ENCODE measurements at regions not wholly inside any gene's neighbourhood (a gene's known extent, or its start where the extent isn't known, plus 50 kb on each side); places are given as distances from the start of the nearest gene placed in this dataset.

GRCh38 chr6:98215531-98215930, 618.8 kb upstream of the POU3F2 start:
- DNase-seq: no peak

DNA sequence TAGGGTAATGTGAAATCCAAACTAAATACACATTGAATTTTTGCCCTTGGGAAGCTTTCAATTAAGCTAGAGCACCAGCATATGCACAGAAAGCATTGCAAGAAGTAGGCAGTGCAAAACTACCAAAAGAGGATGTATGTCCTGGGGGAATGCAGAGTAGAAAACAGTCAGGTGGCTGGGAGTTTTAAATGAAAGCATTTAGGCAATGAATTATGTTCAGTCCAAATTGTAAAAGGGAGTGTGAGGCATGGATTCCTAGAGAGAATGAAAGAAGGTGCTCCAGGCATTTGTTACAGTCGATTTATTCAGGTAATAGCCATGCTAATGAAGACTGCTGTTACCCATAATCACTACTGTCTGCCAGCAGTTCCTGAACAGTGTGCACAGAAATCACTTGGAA, 604.1 kb upstream of the POU3F2 start:
- no peak for DNase-seq

DNA sequence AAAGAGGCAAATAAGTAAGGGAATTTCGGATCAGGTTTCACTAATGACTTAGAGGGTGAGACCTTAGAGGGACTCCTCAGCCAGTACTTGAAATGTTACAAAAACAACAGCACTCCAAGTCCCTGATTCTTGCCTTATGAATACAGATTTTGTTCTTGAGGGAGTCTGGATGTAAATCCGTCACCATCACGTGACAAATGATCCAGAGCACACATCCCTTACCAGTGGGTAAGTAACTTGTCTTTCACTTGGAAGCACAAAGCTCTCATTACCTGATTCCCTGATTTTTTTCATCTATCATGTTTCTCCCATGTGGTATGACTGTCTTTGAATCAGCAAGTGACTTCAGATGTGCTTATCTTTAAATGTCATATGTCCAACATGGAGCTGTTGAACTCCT, 595.3 kb upstream of the POU3F2 start:
- no peak for DNase-seq

GRCh38 chr6:98241630-98242029, 592.7 kb upstream of the POU3F2 start:
- DNase-seq: no peak

DNA sequence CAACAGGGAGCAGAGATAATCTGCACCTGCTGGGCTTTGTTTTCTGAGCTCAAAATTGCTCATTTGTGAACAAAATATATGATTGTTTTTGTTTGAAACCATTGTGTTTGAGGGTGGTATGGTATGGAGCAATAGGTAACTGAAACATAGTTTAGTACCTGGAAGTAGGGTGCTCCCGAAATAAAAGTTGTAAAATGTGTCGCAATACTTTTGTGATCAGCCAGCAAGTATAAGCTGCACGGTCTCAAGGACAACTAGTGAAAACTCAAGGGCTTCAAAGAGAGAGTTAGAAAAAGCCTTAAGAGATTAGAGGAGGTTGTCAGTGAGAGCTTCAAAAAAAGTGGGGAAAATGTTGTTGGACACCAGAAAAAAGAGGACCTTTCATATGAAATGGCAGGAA, 579.8 kb upstream of the POU3F2 start:
- DNase-seq: no peak

DNA sequence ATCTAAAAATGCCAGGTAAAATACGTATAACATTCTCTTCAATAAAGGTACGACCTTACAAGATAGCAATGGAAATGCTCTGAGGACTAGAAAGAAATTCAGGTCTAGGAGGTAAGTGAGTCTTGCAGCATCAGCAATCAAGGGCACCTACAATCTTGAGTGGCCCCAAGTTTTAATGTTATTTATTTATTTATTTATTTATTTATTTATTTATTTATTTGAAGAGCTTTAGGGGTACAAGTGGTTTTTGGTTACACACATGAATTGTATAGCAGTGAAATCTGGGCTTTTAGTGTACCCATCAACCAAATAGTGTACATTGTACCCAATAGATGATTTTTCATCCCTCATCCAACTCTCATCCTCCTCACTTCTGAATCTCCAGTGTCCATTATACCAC, 574.0 kb upstream of the POU3F2 start:
- no peak for DNase-seq

- DNase-seq: no peak
Observed at GRCh38 chr6:98272060-98272459, 562.3 kb upstream of the POU3F2 start.

GRCh38 chr6:98274691-98275090, 559.7 kb upstream of the POU3F2 start:
- DNase-seq: no peak

- no peak for DNase-seq
Observed at GRCh38 chr6:98280492-98280891, 553.9 kb upstream of the POU3F2 start.

GRCh38 chr6:98286620-98287019, 547.8 kb upstream of the POU3F2 start:
- DNase-seq: no peak

- DNase-seq: no peak
Observed at GRCh38 chr6:98287876-98288275, 546.5 kb upstream of the POU3F2 start.

DNA sequence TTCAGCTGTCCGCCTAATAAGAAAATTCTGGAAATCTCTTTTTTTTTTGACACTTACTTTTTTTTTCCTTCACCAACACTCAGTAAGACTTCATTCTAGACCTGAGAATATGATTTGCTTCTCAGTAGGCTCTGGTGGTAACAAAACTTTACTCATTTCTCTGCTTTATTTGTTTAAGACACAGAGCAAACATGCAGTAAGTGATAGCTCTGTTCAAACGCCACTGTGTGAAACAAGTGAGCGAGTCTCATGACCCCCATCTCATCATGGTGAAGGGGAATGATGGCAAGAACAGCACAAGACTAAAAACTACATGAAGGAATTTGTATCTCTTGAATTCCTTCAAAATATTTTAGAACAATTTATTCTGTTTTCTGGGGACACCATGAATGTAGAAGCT, 541.6 kb upstream of the POU3F2 start:
- no peak for DNase-seq

- no peak for DNase-seq
Observed at GRCh38 chr6:98295515-98296175, 538.7 kb upstream of the POU3F2 start.

GRCh38 chr6:98308564-98308963, 525.8 kb upstream of the POU3F2 start:
- no peak for DNase-seq

- DNase-seq: no peak
Observed at GRCh38 chr6:98310443-98310842, 523.9 kb upstream of the POU3F2 start.

GRCh38 chr6:98323605-98324004, 510.8 kb upstream of the POU3F2 start:
- no peak for DNase-seq

GRCh38 chr6:98324446-98324845, 509.9 kb upstream of the POU3F2 start:
- DNase-seq: no peak

DNA sequence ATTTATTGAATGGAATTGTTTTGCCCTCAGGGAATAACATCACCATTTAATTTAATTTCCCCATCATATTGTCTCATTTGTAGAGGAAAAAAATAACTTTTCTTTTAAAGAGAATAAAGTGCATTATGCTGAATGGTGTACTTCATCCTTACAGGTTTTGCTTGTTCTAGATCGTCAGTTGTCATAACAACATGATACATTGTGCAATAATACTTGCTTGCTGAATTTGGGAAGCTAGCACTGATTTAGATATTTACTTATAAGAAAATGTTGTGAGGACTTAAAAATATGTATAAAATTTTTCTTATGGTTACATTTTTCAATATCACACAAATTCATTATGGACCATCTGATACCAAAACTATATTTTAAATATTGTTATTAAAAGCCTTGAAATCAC, 509.0 kb upstream of the POU3F2 start:
- no peak for DNase-seq

DNA sequence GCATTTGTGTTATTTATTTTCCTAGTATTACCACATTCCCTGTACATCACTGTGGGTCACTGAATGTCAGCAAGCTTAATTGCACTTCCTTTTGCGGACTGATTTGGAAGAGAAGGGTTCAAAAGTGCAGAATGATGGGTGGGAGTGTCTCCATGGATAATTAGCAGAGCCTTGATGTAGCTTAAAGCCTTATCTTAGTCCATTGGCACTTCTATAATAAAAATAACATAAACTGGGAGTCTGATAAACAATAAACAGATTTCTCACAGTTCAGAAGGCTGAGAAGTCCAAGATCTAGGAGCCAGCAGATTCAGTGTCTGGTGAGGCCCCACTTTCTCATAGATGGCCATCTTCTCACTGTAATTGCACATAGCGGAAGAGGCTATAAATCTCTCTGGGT, 501.1 kb upstream of the POU3F2 start:
- no peak for DNase-seq

GRCh38 chr6:98335594-98335993, 498.8 kb upstream of the POU3F2 start:
- no peak for DNase-seq

DNA sequence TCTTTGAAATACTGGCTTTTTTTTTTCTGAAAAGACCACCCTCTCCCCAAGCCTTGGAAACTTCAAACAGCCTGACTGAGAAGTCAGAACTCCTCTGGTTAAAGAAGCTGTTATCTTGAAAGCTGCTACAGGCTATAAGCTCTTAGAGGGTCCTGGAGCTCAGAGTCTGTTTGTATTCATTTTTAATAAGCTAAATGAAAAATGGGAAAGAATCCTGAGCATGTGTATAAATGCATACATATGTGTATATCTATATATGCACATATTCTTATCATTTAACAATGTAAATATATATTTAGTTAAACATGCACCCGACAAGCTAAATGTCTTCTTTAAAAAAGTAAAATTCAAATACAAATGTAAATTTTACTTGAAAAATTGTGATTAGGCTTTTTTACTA, 494.9 kb upstream of the POU3F2 start:
- no peak for DNase-seq

DNA sequence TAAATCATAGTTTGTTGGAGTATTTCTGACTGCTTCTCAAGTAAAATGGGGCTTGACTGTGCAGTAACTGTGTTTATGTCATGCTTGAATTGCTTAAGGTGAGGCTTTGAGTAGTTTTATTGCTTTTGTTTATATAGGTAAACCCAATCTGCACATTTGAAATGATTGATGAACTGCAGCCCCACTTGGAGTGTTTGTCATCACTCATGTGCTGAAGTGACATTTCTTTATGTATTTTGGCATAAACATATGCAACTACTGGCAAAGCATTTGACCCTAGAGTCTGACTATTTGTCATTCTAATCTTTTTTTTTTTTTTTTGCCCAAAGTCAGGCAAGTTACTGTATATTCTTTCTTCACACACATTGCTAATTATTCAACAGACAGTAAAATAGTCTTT, 491.4 kb upstream of the POU3F2 start:
- DNase-seq: no peak

DNA sequence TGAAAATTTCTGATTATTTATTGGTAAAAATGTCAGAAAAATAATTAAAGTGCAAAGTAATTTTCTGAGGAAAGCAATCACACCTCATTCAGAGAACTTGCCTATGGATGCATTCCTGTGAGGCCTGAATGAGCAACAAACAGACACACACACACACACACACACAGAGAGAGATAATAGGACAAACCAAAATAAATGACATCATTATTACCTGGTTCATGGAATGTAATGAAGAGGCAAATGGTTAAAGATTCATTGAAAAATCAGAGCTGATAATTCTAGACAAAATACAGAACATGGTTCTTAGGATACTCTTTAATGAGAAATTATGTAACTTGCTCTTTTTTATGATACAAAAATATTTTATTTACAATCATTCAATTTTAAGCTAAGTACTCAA, 490.6 kb upstream of the POU3F2 start:
- no peak for DNase-seq

DNA sequence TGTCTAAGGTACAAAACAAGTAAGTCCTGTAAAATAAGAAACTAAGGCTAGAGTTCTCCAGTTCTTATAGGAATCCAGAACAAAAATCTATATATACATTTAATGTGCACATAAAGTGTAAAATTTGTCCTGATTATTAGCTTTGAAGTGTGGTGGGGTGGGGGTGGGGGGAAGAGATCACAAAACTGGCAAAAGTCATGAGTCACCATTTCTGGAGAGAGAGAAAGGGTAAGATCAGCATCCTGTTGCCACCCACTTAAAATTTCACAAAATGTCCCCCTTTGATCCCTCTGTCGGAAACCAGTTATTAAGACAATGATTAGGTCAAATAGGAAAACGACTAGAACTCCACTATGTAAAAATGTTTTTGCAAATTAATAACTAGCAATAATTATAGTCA, 482.0 kb upstream of the POU3F2 start:
- DNase-seq: no peak

- DNase-seq: no peak
Observed at GRCh38 chr6:98358173-98358572, 476.2 kb upstream of the POU3F2 start.

DNA sequence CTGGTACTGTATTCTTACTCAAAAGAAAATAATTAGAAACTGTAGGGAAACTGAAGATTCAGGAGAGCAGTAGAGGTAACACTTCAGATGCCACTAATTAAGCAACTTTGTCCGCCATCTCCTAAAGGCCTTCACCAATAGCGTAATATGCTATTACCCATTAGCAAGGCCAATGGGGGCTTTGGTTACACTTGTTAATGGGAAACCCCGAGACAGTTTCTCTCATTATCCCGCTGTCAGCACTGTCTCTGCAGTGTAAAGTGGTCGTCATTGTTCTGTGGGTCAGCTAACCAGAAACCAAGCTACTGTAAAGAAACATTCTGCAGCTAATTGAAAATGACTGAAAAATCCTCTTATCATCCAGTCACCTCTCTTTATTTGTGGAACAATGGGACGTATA, 468.0 kb upstream of the POU3F2 start:
- DNase-seq: no peak

Data from activated CD4-positive, alpha-beta T cell treated with anti-CD3 and anti-CD28 coated beads, Interleukin-2, Interleukin-6, amounts not matched to agents 100 ng/mL and 50 ng/mL, durations not matched to agents 16 hours and 8 hours (primary cell).